Lower leg skin (tissue), 4 donors: ENCODE measurements at regions not wholly inside any gene's neighbourhood (a gene's known extent, or its start where the extent isn't known, plus 50 kb on each side); places are given as distances from the start of the nearest gene placed in this dataset.

ENCODE experiments used
- DNase-seq, 2 donors: peaks; one replicate each; pipeline ENCODE4 v3.0.0-alpha.2; 2019; ENCODE audit warnings: low spot score in 2 of 2
- H3K4me3 ChIP-seq: fragments of 200-600 bp; sonication (generic); 2 replicates; pipeline ENCODE4 v1.5.1; 2017; ENCODE audit warnings: mild to moderate bottlenecking, low read depth; ENCODE audit not compliant: poor library complexity, severe bottlenecking
- POLR2A ChIP-seq, 2 donors: fragments of 450-650 bp; IDR thresholded peaks; one replicate each; pipeline ENCODE4 v1.6.1; 2016 to 2017; ENCODE audit warnings: antibody characterized with exemption in 2 of 2, mild to moderate bottlenecking in 1 of 2, moderate library complexity in 1 of 2
- WGBS, 2 donors: methylation state at CpG; one replicate each; pipeline ENCODE4 v1.1.5; 2018; 5-methylcytosine and 5-hydroxymethylcytosine counted together
- intact Hi-C: fragments of 100-400 bp; cut with DNase I; formaldehyde crosslinking; loops from one replicate; pipeline ENCODE4 v1.15.0; 2023; ENCODE audit warnings: low total_unique reads
- TF ChIP-seq, protein P1 (sequence below), 3 donors: fragments of 450-650 bp; IDR thresholded peaks; one replicate each; pipeline ENCODE4 v1.5.1; 2016; ENCODE audit warnings: antibody characterized with exemption in 3 of 3, mild to moderate bottlenecking in 3 of 3, moderate library complexity in 2 of 3

DNA sequence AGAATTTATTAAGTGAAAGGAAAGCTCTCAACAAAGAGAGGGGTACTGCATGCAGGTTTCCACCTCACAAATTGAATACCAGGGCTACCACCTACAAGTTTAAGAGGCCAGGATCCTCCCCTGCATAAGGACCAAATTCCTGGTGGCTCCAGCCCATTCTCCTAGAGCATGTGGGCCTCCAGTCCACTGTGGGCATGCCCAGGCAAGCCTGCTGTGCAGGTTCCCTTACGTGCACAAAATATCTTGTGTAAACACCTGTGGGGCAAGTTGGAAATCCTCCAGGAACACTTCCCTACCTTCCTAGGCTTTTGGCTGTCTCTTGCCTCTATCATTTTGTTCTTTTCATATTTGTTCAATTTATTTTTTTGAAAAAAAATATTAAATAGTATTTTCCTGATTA is 724.3 kb downstream of the ARAP2 start:
- intact Hi-C loops: no loop called here
- WGBS, 2 donors: 19 to 25% methylated on average over 1 of the region's 1 CpG
- TF ChIP-seq, protein P1, sequence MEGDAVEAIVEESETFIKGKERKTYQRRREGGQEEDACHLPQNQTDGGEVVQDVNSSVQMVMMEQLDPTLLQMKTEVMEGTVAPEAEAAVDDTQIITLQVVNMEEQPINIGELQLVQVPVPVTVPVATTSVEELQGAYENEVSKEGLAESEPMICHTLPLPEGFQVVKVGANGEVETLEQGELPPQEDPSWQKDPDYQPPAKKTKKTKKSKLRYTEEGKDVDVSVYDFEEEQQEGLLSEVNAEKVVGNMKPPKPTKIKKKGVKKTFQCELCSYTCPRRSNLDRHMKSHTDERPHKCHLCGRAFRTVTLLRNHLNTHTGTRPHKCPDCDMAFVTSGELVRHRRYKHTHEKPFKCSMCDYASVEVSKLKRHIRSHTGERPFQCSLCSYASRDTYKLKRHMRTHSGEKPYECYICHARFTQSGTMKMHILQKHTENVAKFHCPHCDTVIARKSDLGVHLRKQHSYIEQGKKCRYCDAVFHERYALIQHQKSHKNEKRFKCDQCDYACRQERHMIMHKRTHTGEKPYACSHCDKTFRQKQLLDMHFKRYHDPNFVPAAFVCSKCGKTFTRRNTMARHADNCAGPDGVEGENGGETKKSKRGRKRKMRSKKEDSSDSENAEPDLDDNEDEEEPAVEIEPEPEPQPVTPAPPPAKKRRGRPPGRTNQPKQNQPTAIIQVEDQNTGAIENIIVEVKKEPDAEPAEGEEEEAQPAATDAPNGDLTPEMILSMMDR (IDR thresholded peaks at IDR 0.05): no peak
- TF ChIP-seq POLR2A (IDR thresholded peaks at IDR 0.05): no peak
- H3K4me3 ChIP-seq: no peak overlapping the region
- no peak for DNase-seq

DNA sequence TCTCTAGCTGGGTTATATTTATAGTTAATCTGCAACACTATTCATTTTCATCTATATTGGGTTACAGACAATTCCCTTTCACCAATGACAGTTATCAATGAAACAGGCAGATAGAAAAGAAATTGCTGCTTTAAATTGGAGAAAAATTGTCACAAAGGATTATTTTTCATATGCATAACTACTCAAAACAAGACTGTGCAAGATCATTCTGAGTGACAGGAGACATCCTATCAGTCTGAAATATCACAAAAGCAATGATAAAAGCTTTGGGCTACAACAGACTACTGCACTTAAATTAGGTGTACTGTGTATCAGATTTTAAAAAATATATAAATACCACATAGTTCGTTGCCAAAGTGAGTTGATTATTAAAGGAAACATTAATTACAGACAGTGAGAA is 722.6 kb downstream of the ARAP2 start:
- DNase-seq: no peak
- 21 to 36% methylated on average over 1 of the region's 1 CpG for WGBS, 2 donors
- TF ChIP-seq, protein P1 (IDR thresholded peaks at IDR 0.05): no peak
- TF ChIP-seq POLR2A (IDR thresholded peaks at IDR 0.05): no peak
- no peak overlapping the region for H3K4me3 ChIP-seq
- intact Hi-C loops: no loop called here

DNA sequence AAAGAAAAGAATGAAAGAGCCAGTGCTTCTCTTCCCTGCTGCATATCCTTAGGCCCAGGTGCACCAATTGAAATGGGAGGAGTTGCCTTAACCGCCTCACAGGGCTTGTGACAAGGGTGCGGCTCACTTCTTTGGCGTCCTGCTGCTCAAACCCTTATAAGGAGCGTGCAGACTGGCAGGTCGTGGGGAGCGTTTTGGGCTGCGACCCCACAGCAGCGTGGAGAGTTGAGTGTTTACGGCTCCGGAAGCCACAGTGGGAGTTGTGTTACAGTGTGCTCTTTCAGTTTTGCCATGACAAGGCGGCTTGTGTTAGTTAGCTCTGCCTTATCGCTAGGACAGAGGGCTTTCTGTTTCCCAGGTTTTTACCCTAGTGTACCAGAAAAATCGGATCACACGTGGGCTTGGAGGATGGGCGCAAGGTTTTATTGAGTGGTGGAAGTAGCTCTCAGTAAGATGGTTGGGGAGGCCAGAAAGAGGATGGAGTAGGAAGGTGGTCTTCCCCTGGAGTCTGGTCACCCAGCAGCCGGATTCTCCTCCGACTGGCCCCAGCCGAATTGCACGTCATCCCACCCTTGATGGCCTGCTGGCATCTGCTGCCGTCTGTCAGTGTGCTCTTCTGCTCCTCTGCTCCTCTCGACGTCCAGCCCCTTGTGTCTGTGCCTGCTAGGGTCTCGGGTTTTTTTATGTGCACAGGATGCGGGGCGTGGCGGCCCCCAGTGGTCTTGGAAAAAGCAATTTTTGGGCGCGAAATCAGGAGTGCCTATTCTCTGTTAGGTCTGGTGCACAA is 718.9 kb downstream of the ARAP2 start:
- intact Hi-C loops: no loop called here
- no peak for DNase-seq
- no peak overlapping the region for H3K4me3 ChIP-seq
- TF ChIP-seq POLR2A (IDR thresholded peaks at IDR 0.05): no peak
- TF ChIP-seq, protein P1 (IDR thresholded peaks at IDR 0.05): no peak
- 81 to 83% methylated on average over 28 of the region's 28 CpGs for WGBS, 2 donors

GRCh38 chr4:35526456-35526855 is 717.9 kb downstream of the ARAP2 start:
- TF ChIP-seq POLR2A (IDR thresholded peaks at IDR 0.05): no peak
- TF ChIP-seq, protein P1 (IDR thresholded peaks at IDR 0.05): no peak
- DNase-seq: no peak
- intact Hi-C loops: no loop called here
- H3K4me3 ChIP-seq: no peak overlapping the region
- WGBS, 2 donors: 83 to 85% methylated on average over 3 of the region's 3 CpGs

DNA sequence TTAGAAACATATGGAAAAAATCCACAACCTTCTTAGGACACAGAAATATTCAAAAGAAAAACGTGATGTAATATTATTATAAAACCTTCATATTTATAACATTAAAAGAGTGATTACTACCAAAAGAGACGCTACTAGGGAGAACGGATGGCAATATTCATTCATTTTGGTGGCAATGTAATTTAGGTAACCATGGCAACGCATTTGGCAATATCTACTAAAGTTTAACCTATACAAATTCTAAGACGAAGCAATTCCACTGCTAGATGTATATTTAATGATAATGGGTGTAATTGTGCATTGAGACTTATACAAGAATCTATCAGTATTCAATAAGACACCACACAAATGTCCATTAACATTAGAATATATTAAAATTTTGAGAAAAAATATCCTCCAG is 709.4 kb downstream of the ARAP2 start:
- H3K4me3 ChIP-seq: no peak overlapping the region
- TF ChIP-seq, protein P1 (IDR thresholded peaks at IDR 0.05): no peak
- TF ChIP-seq POLR2A (IDR thresholded peaks at IDR 0.05): no peak
- intact Hi-C loops: no loop called here
- DNase-seq: no peak
- WGBS, 2 donors: 64 to 66% methylated on average over 5 of the region's 5 CpGs

- TF ChIP-seq, protein P1 (IDR thresholded peaks at IDR 0.05): no peak
- TF ChIP-seq POLR2A (IDR thresholded peaks at IDR 0.05): no peak
- intact Hi-C loops: no loop called here
- no peak overlapping the region for H3K4me3 ChIP-seq
- no peak for DNase-seq
- WGBS, 2 donors: 75 to 80% methylated on average over 4 of the region's 4 CpGs
Observed at GRCh38 chr4:35538807-35539206, 705.5 kb downstream of the ARAP2 start.
